Endothelial cell of umbilical vein (primary cell): ENCODE measurements at regions not wholly inside any gene's neighbourhood (a gene's known extent, or its start where the extent isn't known, plus 50 kb on each side); places are given as distances from the start of the nearest gene placed in this dataset.

Source experiments
- CTCF ChIP-seq, 2 donors: IDR thresholded peaks; 1 replicate in 1 of 2; 2 replicates in 1 of 2; pipeline ENCODE4 v1.5.1; 2011; ENCODE audit warnings: low read length in 2 of 2, mild to moderate bottlenecking in 2 of 2, moderate library complexity in 2 of 2, control low read depth in 1 of 2, inconsistent platforms in 1 of 2, low read depth in 1 of 2; ENCODE audit not compliant: insufficient read depth in 1 of 2; ENCODE audit errors: extremely low read depth in 1 of 2
- EZH2 ChIP-seq: IDR thresholded peaks from 2 replicates; pipeline ENCODE4 v1.6.1; 2012; ENCODE audit warnings: borderline replicate concordance, low read depth, mild to moderate bottlenecking, moderate library complexity, low read length, inconsistent platforms; ENCODE audit not compliant: severe bottlenecking
- JUN ChIP-seq: IDR thresholded peaks from 2 replicates; pipeline ENCODE4 v1.6.1; 2011; ENCODE audit warnings: borderline replicate concordance, low read depth; ENCODE audit not compliant: insufficient read length, insufficient read depth
- MAX ChIP-seq: IDR thresholded peaks from 2 replicates; pipeline ENCODE4 v1.6.1; 2011; ENCODE audit not compliant: insufficient read depth, insufficient read length
- MYC ChIP-seq: IDR thresholded peaks from one replicate; pipeline ENCODE4 v1.6.1; 2011; ENCODE audit warnings: mild to moderate bottlenecking, low read depth, low read length
- POLR2A ChIP-seq: IDR thresholded peaks from 2 replicates; pipeline ENCODE4 v1.6.1; 2012; ENCODE audit warnings: low read depth, mild to moderate bottlenecking, control low read depth, low read length
- POLR2AphosphoS5 ChIP-seq: IDR thresholded peaks from 2 replicates; pipeline ENCODE4 v1.6.1; 2012; ENCODE audit warnings: low read depth, mild to moderate bottlenecking, control low read depth, low read length, moderate library complexity; ENCODE audit not compliant: insufficient read depth

GRCh38 chr4:10949039-10949733 lies 264.6 kb upstream of the CLNK start:
- TF ChIP-seq MYC: no peak
- no peak for TF ChIP-seq JUN
- no peak for TF ChIP-seq CTCF (IDR thresholded peaks at IDR 0.05; ENCODE audit: extremely low read depth in 1 of 2, insufficient read depth in 1 of 2, low read depth in 1 of 2, low read length in 2 of 2)
- no peak for TF ChIP-seq POLR2A
- no peak for TF ChIP-seq MAX
- TF ChIP-seq POLR2AphosphoS5: no peak
- no peak for TF ChIP-seq EZH2
